ENCODE measurements at regions not wholly inside any gene's neighbourhood (a gene's known extent, or its start where the extent isn't known, plus 50 kb on each side); places are given as distances from the start of the nearest gene placed in this dataset.

DNA sequence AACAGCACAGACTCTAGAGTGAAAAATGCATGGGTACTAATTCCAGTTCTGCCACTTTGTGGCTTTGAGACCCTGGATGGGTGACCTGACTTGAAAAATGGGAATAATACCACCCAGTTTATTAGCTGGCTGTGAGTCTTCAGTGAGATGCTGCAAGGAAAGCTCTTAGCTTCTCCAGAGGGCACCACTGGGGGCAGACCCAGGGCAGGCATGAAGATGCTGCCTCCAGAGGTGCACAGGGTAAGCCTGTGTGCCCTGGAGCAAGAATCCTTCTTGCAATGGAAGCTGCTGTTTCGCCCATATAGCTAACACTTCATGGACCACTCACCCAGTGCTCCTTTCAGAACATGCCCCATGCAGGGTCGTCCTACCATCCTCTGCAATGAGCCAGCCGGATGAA lies 75.7 kb downstream of the C5orf15 start:
- TF ChIP-seq POLR2AphosphoS5 (IDR thresholded peaks at IDR 0.05; ENCODE audit: borderline replicate concordance, low read depth, low read length) (no peak), EZH2 (IDR thresholded peaks at IDR 0.05) (no peak)
